Stimulated activated CD8-positive, alpha-beta memory T cell treated with anti-CD3 and anti-CD28 coated beads, Interleukin-15, amount 100 ng/mL, for 24 hours (primary cell): ENCODE measurements at regions not wholly inside any gene's neighbourhood (a gene's known extent, or its start where the extent isn't known, plus 50 kb on each side); places are given as distances from the start of the nearest gene placed in this dataset.

Experiments used
- DNase-seq: peaks from one replicate; pipeline ENCODE4 v3.0.0-alpha.2; 2020; ENCODE audit warnings: low read depth

GRCh38 chr5:10876006-10876744 is 115.1 kb upstream of the DAP start:
- no peak for DNase-seq

GRCh38 chr5:10875201-10875768 is 114.3 kb upstream of the DAP start:
- DNase-seq = no peak

DNA sequence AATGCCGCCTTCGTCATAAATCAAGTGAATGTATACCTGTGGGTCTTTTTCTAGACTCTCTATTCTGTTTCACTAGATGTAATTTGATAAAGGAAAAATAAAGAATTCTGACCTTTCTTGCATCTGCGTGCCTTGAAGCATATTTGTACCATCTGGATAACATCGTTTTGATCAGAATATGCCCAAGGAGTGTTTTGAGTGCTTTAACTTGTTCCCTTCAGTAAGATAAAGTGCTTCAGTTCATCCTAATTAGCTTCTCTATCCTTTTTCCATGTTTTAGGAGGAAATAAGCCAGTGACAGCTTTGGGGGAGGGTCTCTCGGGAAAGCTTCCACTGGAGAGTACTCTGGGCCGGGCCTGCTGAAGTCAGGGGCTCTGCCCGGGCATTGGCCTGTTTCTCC is 113.5 kb upstream of the DAP start:
- DNase-seq = no peak

DNA sequence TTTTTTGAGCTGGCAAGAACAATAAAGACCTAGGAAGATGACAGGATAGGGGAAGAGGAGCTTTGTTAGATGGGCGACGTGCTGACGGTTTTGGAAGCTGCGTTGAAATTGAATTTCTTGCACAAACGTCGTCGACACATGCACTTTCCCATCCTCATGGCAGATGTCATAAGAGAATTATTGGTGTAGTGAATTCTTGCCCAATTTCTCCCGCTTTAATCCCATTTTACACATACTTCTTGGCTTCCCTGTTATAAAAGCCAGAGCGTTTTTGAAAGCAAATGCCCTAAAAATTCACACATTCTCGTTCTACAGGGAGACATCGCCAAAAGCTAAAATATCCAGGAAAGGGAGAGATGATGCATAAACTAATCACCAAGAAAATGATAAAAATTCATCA is 109.8 kb upstream of the DAP start:
- DNase-seq = no peak

DNA sequence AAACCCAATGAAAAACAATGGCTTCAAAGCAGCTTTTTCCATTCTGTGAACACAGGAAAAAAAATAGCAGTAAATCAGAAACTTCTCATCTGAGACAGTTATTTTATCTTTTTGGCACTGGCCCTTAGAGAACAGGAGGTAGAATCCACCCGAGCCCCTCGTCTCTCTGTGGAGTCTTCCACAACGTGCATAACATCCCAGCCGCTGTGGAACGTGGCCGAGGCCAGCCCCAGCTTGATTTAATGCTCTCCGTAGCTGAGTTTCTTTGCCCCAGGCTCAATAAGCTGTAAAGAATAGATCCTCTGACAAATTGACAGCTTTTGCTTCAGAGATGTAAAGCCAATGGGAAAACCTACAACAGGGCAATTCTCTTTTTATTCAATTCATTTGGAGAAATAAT is 107.9 kb upstream of the DAP start:
- no peak for DNase-seq

DNA sequence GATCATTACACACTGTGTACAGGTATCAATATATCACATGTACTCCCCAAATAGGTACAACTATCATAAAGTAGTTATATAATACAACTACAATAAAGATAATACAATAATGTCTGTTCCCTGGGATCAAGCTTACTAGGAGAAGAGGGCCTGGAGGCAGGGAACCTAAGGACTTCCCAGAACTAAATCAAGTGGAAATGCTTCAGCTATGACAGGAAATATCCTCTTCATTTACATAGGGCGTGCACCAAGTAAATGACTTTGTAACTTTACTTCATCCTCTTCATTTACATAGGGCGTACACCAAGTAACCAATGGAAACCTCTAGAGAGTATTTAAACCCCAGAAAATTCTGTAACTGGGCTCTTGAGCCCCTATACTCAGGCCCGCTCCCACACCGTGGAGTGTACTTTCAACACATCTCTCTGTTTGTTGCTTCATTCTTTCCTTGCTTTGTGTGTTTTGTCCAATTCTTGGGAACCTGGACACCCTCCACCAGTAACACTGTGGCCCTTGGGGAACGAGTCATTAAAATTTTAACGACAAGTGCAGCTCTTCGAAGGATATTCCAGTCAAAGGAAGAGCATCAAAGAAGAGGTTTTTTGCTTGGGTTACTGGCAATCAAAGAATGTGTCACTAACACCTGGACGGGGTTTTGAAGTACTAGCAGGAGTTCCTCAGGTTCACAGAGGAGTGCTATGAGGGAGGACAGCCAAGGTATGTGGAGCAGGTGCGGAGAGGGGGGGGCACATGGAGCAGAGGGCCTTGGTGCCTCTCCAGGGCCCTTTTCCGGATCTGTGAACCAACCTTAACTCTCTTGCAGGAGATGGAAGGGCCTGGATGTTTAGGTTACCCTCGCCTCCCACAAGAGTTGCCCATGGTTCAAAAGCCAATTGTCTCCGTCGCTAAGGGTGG is 106.6 kb upstream of the DAP start:
- no peak for DNase-seq

DNA sequence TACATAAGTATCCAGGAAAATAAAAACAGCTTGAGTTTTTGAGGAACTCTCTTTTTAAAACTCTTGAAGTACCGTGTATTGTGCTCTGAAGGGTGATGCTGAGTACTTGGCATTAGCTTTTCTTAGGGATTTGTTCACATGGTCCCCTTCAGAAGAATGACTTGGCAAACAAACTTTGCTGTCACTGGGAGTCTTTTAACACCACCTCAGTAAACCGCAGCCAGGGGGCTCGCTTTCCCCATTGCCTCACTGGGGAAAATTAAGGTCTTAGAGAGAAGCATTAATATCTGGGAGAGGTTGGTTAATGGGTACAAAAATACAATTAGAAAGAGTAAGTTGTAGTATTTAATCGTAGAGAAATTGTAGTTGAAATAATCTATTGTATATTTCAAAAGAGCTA is 105.9 kb upstream of the DAP start:
- DNase-seq = no peak

GRCh38 chr5:10863763-10864383 is 102.8 kb upstream of the DAP start:
- peak; percentile 35 for DNase-seq

- DNase-seq = no peak
These were observed 101.1 kb upstream of the DAP start for GRCh38 chr5:10862085-10862484.

GRCh38 chr5:10861423-10861790 is 100.4 kb upstream of the DAP start:
- DNase-seq = no peak

DNA sequence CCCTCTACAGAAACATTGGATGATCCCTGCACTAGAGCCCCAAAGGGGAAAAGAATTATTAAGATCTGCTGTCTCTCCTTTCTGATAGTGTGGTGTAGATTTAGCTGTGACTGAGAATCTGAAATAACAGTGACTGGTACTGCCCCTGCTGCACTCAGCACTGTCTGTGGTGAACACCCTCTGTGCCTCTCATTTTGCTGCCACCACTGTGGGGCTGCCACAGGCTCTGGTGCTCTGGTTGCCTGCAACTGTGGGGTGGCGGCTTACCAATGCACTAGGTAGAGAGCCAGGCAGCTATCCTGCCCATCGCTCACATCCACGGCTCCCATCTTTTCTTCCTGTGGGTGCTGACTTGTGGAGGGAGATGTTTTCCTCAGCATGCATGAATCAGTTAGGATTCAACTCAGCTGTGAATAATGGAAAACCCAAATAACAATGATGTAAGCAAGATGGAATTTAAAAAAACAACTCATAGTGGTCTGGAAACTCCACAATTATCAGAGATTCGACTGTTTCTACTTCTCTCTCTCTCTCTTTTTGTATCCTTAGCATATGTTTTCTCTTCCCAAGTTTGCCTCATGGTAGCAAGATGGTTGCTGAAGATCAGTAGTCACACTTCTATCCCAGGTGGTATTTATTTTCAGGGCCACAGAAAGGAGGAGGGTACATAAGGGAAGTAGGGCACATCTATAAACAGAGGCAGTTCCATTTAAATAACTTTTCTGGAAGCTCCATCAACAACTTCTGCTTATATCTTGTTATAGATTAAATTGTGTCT is 99.8 kb upstream of the DAP start:
- no peak for DNase-seq

DNA sequence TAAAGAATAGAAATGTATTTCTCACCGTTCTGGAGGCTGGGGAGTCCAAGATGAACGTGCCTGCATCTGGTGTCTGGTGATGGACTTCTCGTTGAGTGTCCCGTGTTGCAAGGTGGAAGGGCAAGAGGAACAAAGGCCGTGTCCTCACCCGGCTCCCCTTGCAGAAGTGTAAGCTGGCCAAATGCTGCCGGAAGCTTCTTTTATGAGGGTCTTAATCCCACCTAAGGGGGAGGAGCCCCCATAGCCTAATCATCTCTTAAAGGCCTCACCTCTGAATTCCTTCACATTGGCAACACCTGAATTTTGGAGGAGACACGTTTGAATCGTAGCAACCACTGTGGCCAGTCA is 99.1 kb upstream of the DAP start:
- no peak for DNase-seq

DNA sequence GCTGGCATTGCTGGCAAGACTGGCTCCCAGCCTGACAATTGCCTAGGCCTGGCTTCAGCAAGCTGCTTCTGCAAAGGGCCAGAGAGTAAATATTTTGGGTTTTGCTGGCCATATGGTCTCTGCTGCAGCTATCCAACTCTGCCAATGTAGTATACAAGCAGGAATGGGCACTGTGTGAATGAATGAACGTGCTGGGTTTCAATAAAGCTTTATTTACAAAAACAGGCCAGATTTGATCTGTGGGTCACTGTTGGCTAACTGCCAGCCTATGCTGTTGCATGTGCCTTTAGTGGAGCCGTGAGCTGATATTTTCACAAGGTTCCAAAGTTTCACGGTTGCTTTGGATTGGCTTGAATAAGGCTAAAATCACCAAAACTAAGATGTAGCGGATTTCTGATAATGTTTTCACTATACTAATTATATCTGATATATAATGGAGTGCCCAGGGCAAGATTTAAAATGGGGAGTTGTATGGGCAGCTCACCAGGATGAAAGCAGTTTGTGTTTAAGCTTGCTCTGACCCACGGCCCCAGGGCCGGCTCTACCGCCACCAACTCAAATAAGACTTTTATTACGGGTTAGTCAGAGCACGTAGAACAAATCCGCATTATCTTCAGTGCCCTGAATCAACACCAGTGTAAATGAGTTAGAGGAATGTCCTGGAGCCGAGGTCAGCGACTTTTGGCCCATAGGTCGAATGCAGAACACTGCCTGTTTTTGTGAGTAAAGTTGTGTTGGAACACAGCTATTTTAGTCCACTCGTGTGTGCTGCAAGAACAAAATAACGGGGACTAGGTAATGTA is 98.6 kb upstream of the DAP start:
- no peak for DNase-seq

GRCh38 chr5:10858945-10859344 is 97.9 kb upstream of the DAP start:
- no peak for DNase-seq

DNA sequence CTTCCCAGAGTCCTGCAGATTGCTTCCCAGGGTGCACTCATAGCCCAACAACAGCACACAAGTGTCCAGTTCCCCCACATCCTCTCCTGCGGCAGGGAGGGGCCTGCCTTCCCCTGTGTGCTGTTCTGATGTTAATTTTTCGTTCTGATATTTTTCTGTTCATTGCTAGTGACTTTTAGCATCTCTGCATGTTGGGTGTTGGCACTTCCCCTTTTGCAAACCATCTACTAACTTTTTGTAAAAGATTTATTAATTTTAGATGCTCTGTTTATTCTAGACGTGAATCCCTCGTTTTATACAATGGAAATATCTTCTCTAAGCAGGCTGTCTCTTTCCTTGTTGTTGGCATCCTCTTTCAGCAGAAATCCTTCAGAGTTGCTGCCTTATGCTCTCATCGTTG is 97.3 kb upstream of the DAP start:
- DNase-seq = no peak

- no peak for DNase-seq
These were observed 96.3 kb upstream of the DAP start for GRCh38 chr5:10857338-10857733.

- peak; percentile 19 for DNase-seq
These were observed 95.8 kb upstream of the DAP start for GRCh38 chr5:10856683-10857337.

GRCh38 chr5:10856071-10856470 is 95.0 kb upstream of the DAP start:
- no peak for DNase-seq

- no peak for DNase-seq
These were observed 93.7 kb upstream of the DAP start for GRCh38 chr5:10854506-10855277.

GRCh38 chr5:10853154-10853553 is 92.1 kb upstream of the DAP start:
- DNase-seq = no peak
